IMR-90 (cell line): ENCODE measurements at regions not wholly inside any gene's neighbourhood (a gene's known extent, or its start where the extent isn't known, plus 50 kb on each side); places are given as distances from the start of the nearest gene placed in this dataset.

Experiments used
- ATAC-seq: fragments of 200-7000 bp; cut with Tn5 transposase; 2 replicates; pipeline ENCODE4 v1.9.1; 2020; ENCODE audit warnings: low read depth, mild to moderate bottlenecking, moderate library complexity
- BruUV-seq: library from RNA; stranded (reverse); fragments of 400-500 nt; replicated peaks from 2 replicates; lab custom pipeline; 2021; lab: Mats Ljungman, UMichigan
- CTCF ChIA-PET: fragments of 300-600 bp; formaldehyde crosslinking; extraction: SDS; loops from one replicate; lab custom pipeline; 2021; ENCODE audit warnings: antibody characterized with exemption; lab: Yijun Ruan, JAX
- POLR2A ChIA-PET: fragments of 300-600 bp; sonication (Branson Sonifier 250); formaldehyde crosslinking; loops from one replicate; lab custom pipeline; 2022; ENCODE audit warnings: antibody characterized with exemption; ENCODE audit not compliant: unreplicated experiment; lab: Charles Lee
- DNase-seq: peaks from one replicate; pipeline ENCODE4 v3.0.0; 2013
- H2AFZ ChIP-seq: replicated peaks from 2 replicates; pipeline ENCODE3; 2013; ENCODE audit warnings: low read length, mild to moderate bottlenecking; ENCODE audit not compliant: poor library complexity
- H2AK5ac ChIP-seq: 2 replicates; pipeline ENCODE4 v1.6.1; 2013; ENCODE audit warnings: low read depth, low read length, inconsistent platforms
- H2AK9ac ChIP-seq: replicated peaks from 2 replicates; pipeline ENCODE3; 2013; ENCODE audit warnings: mild to moderate bottlenecking, low read depth, low read length, moderate library complexity; ENCODE audit not compliant: poor library complexity
- H2BK120ac ChIP-seq: 2 replicates; pipeline ENCODE4 v1.6.1; 2013; ENCODE audit warnings: low read depth, low read length, inconsistent platforms
- H2BK15ac ChIP-seq: 3 replicates; pipeline ENCODE4 v1.6.1; 2013; ENCODE audit warnings: low read depth, low read length, inconsistent platforms
- H2BK20ac ChIP-seq: 2 replicates; pipeline ENCODE4 v1.6.1; 2013; ENCODE audit warnings: low read depth, mild to moderate bottlenecking, inconsistent platforms, low read length, moderate library complexity
- H2BK5ac ChIP-seq: 2 replicates; pipeline ENCODE4 v1.6.1; 2013; ENCODE audit warnings: mild to moderate bottlenecking, low read depth, low read length, inconsistent platforms; ENCODE audit not compliant: poor library complexity, severe bottlenecking
- H3K14ac ChIP-seq: replicated peaks from 2 replicates; pipeline ENCODE4 v1.6.1; 2013; ENCODE audit warnings: low read depth, low read length, inconsistent platforms
- H3K18ac ChIP-seq: 2 replicates; pipeline ENCODE4 v1.6.1; 2013; ENCODE audit warnings: low read depth, low read length, control low read depth
- H3K23ac ChIP-seq: 2 replicates; pipeline ENCODE4 v1.6.1; 2013; ENCODE audit warnings: low read depth, low read length, inconsistent platforms
- H3K27ac ChIP-seq: 2 replicates; pipeline ENCODE4 v1.5.1; 2013; ENCODE audit warnings: mild to moderate bottlenecking, control low read depth, low read length; ENCODE audit not compliant: insufficient read depth
- H3K27me3 ChIP-seq: 2 replicates; pipeline ENCODE4 v1.6.1; 2013; ENCODE audit warnings: low read length; ENCODE audit not compliant: control insufficient read depth, insufficient read depth
- H3K36me3 ChIP-seq: 2 replicates; pipeline ENCODE4 v1.6.1; 2013; ENCODE audit warnings: low read length, mixed read lengths; ENCODE audit not compliant: control insufficient read depth, insufficient read depth
- H3K4ac ChIP-seq: 2 replicates; pipeline ENCODE4 v1.6.1; 2013; ENCODE audit warnings: low read depth, low read length, inconsistent platforms
- H3K4me1 ChIP-seq: 2 replicates; pipeline ENCODE4 v1.6.1; 2013; ENCODE audit warnings: low read length, mixed read lengths; ENCODE audit not compliant: control insufficient read depth, insufficient read depth
- H3K4me2 ChIP-seq: 2 replicates; pipeline ENCODE4 v1.6.1; 2013; ENCODE audit warnings: low read depth, mild to moderate bottlenecking, control low read depth, low read length, moderate library complexity
- H3K4me3 ChIP-seq: 2 replicates; pipeline ENCODE4 v1.5.1; 2013; ENCODE audit warnings: low read depth, mild to moderate bottlenecking, control low read depth, low read length, moderate library complexity; ENCODE audit not compliant: insufficient read depth
- H3K56ac ChIP-seq: 2 replicates; pipeline ENCODE4 v1.6.1; 2013; ENCODE audit warnings: low read length, inconsistent platforms; ENCODE audit not compliant: insufficient read depth; ENCODE audit errors: extremely low read depth
- H3K79me1 ChIP-seq, 2 experiments: 2 replicates each; pipeline ENCODE4 v1.6.1; 2013; ENCODE audit warnings: low read length in 2 of 2, inconsistent platforms in 1 of 2, low read depth in 1 of 2
- H3K9ac ChIP-seq: 2 replicates; pipeline ENCODE4 v1.6.1; 2013; ENCODE audit warnings: low read depth, low read length, control low read depth
- H3K9me1 ChIP-seq: 2 replicates; pipeline ENCODE4 v1.6.1; 2013; ENCODE audit warnings: low read length, inconsistent platforms; ENCODE audit not compliant: insufficient read depth
- H3K9me3 ChIP-seq: 2 replicates; pipeline ENCODE4 v1.6.1; 2013; ENCODE audit warnings: low read length; ENCODE audit not compliant: control insufficient read depth, insufficient read depth
- H4K20me1 ChIP-seq: 2 replicates; pipeline ENCODE4 v1.6.1; 2013; ENCODE audit warnings: low read length, inconsistent platforms; ENCODE audit not compliant: insufficient read depth
- H4K5ac ChIP-seq: 2 replicates; pipeline ENCODE4 v1.6.1; 2013; ENCODE audit warnings: mild to moderate bottlenecking, low read depth, low read length, control low read depth
- H4K8ac ChIP-seq, 2 experiments: 2 replicates each; pipeline ENCODE4 v1.6.1; 2013; ENCODE audit warnings: low read depth in 2 of 2, low read length in 2 of 2, control low read depth in 1 of 2, inconsistent platforms in 1 of 2
- H4K91ac ChIP-seq: 2 replicates; pipeline ENCODE4 v1.6.1; 2013; ENCODE audit warnings: low read depth, low read length, inconsistent platforms; ENCODE audit not compliant: insufficient read depth
- BHLHE40 ChIP-seq: fragments of 150-350 bp; IDR thresholded peaks from 2 replicates; pipeline ENCODE4 v1.6.1; 2016; ENCODE audit warnings: mild to moderate bottlenecking, low read depth, low read length
- CEBPB ChIP-seq: IDR thresholded peaks from 2 replicates; pipeline ENCODE4 v1.6.1; 2012; ENCODE audit warnings: low read depth, low read length, improper control_type of control experiment
- CHD1 ChIP-seq: IDR thresholded peaks from 2 replicates; pipeline ENCODE4 v1.6.1; 2012; ENCODE audit warnings: low read depth, low read length, improper control_type of control experiment
- FOS ChIP-seq: fragments of 150-350 bp; IDR thresholded peaks from 2 replicates; pipeline ENCODE4 v1.6.1; 2016; ENCODE audit warnings: low read depth, low read length
- MAFK ChIP-seq: IDR thresholded peaks from 2 replicates; pipeline ENCODE4 v1.6.1; 2012; ENCODE audit warnings: low read depth, low read length, improper control_type of control experiment
- MAZ ChIP-seq: IDR thresholded peaks from 2 replicates; pipeline ENCODE4 v1.6.1; 2012; ENCODE audit warnings: low read depth, mild to moderate bottlenecking, low read length, improper control_type of control experiment, moderate library complexity, borderline replicate concordance
- MXI1 ChIP-seq: IDR thresholded peaks from 2 replicates; pipeline ENCODE4 v1.6.1; 2012; ENCODE audit warnings: low read depth, mild to moderate bottlenecking, low read length, moderate library complexity, borderline replicate concordance
- NFE2L2 ChIP-seq: fragments of 150-350 bp; IDR thresholded peaks from 2 replicates; pipeline ENCODE4 v1.6.1; 2016; ENCODE audit warnings: low read depth, mild to moderate bottlenecking, low read length
- POLR2A ChIP-seq: IDR thresholded peaks from 2 replicates; pipeline ENCODE4 v1.6.1; 2012; ENCODE audit warnings: mild to moderate bottlenecking, low read depth, low read length
- RAD21 ChIP-seq: IDR thresholded peaks from 2 replicates; pipeline ENCODE4 v1.6.1; 2012; ENCODE audit warnings: low read length, improper control_type of control experiment
- RCOR1 ChIP-seq: IDR thresholded peaks from 2 replicates; pipeline ENCODE4 v1.6.1; 2012; ENCODE audit warnings: mild to moderate bottlenecking, low read length, improper control_type of control experiment; ENCODE audit not compliant: insufficient replicate concordance
- RFX5 ChIP-seq: IDR thresholded peaks from 2 replicates; pipeline ENCODE4 v1.8.0; 2012; ENCODE audit warnings: low read depth, mild to moderate bottlenecking, low read length, moderate library complexity
- SMC3 ChIP-seq: fragments of 150-350 bp; IDR thresholded peaks from 2 replicates; pipeline ENCODE4 v1.6.1; 2016; ENCODE audit warnings: low read depth, mild to moderate bottlenecking, antibody characterized with exemption, low read length, moderate library complexity
- WGBS, 2 experiments: methylation state at CpG; one replicate each; pipeline versions ENCODE4 v1.1.5 to v1.1.7; 2013; ENCODE audit warnings: missing lambda C conversion rate in 2 of 2; ENCODE audit not compliant: insufficient read length in 1 of 2; ENCODE audit errors: extremely low coverage in 2 of 2; 5-methylcytosine and 5-hydroxymethylcytosine counted together
- dilution Hi-C: fragments of 300-500 bp; cut with HindIII; formaldehyde crosslinking; loops from one replicate; pipeline ENCODE4 v1.14.3; 2018; ENCODE audit warnings: low sequenced_read_pairs; ENCODE audit not compliant: unreplicated experiment
- in situ Hi-C: fragments of 300-500 bp; cut with MboI; formaldehyde crosslinking; loops from 3 replicates; pipeline ENCODE4 v1.14.3; 2019; ENCODE audit warnings: low sequenced_read_pairs, inconsistent platforms, mixed read lengths
- intact Hi-C: fragments of 100-400 bp; cut with micrococcal nuclease; formaldehyde crosslinking; loops from 2 replicates; pipeline ENCODE4 v1.10.0; 2022
- TF ChIP-seq, protein P1 (sequence below): fragments of 150-350 bp; IDR thresholded peaks from 2 replicates; pipeline ENCODE4 v1.6.1; 2017; ENCODE audit warnings: mild to moderate bottlenecking, antibody characterized with exemption, low read length, low read depth
- TF ChIP-seq, protein P2 (sequence below): fragments of 150-350 bp; IDR thresholded peaks from 2 replicates; pipeline ENCODE4 v1.6.1; 2016; ENCODE audit warnings: low read depth, mild to moderate bottlenecking, low read length, moderate library complexity, borderline replicate concordance
- TF ChIP-seq, protein P3 (sequence below): conservative IDR thresholded peaks from 2 replicates; pipeline ENCODE4 v1.5.1; 2012; ENCODE audit warnings: mild to moderate bottlenecking, low read depth, low read length, improper control_type of control experiment

DNA sequence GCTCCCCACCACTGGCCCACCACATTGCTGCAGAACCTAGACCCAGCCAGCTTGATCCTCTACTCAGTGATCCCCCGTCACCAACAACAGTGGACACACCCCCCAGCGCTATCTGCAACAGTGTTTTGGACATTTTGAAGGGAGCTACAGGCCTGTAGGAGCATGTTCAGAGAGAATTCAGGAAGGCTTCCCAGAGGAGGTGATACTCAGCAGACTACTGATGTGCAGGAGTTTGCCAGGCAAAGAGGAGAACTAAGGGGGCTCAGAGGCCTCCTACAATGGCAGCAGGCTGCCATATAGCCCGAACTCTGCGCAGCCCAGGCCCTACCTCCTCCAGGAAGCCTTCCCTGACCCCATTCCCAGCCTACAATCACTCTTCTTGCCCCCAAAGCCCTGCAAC is 70.0 kb downstream of the SYNE3 start:
- no peak overlapping the region for H3K27ac ChIP-seq
- H3K4me3 ChIP-seq = no peak overlapping the region
- H3K4me1 ChIP-seq = no peaks in the 10 kb centered on the region
- ChIA-PET POLR2A (no interaction called here), CTCF (interaction anchor here (1.6 kb wide), 1 partner anchor 81 kb away, joined by 7 read pairs; no protein-coding TSS in a partner anchor)
- H3K9me1 ChIP-seq = no peaks in the 10 kb centered on the region; the same call in 1 of the 2 replicates
- TF ChIP-seq CEBPB = no peak
- no peak for TF ChIP-seq MXI1
- TF ChIP-seq SMC3 = no peak
- TF ChIP-seq BHLHE40 = no peak
- TF ChIP-seq RCOR1 = no peak
- TF ChIP-seq, protein P1, sequence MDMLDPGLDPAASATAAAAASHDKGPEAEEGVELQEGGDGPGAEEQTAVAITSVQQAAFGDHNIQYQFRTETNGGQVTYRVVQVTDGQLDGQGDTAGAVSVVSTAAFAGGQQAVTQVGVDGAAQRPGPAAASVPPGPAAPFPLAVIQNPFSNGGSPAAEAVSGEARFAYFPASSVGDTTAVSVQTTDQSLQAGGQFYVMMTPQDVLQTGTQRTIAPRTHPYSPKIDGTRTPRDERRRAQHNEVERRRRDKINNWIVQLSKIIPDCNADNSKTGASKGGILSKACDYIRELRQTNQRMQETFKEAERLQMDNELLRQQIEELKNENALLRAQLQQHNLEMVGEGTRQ = no peak
- TF ChIP-seq CHD1 = no peak
- TF ChIP-seq RFX5 = no peak
- no peak for TF ChIP-seq RAD21
- no peak for TF ChIP-seq POLR2A
- TF ChIP-seq FOS = no peak
- TF ChIP-seq, protein P2, sequence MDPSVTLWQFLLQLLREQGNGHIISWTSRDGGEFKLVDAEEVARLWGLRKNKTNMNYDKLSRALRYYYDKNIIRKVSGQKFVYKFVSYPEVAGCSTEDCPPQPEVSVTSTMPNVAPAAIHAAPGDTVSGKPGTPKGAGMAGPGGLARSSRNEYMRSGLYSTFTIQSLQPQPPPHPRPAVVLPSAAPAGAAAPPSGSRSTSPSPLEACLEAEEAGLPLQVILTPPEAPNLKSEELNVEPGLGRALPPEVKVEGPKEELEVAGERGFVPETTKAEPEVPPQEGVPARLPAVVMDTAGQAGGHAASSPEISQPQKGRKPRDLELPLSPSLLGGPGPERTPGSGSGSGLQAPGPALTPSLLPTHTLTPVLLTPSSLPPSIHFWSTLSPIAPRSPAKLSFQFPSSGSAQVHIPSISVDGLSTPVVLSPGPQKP = no peak
- no peak for TF ChIP-seq MAZ
- no peak for TF ChIP-seq MAFK
- TF ChIP-seq, protein P3, sequence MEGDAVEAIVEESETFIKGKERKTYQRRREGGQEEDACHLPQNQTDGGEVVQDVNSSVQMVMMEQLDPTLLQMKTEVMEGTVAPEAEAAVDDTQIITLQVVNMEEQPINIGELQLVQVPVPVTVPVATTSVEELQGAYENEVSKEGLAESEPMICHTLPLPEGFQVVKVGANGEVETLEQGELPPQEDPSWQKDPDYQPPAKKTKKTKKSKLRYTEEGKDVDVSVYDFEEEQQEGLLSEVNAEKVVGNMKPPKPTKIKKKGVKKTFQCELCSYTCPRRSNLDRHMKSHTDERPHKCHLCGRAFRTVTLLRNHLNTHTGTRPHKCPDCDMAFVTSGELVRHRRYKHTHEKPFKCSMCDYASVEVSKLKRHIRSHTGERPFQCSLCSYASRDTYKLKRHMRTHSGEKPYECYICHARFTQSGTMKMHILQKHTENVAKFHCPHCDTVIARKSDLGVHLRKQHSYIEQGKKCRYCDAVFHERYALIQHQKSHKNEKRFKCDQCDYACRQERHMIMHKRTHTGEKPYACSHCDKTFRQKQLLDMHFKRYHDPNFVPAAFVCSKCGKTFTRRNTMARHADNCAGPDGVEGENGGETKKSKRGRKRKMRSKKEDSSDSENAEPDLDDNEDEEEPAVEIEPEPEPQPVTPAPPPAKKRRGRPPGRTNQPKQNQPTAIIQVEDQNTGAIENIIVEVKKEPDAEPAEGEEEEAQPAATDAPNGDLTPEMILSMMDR = no peak
- no peak for TF ChIP-seq NFE2L2
- in situ Hi-C loops (loop anchor here (25.0 kb wide), 1 partner anchor 316 kb away; no protein-coding TSS in a partner anchor), dilution Hi-C loops (no loop called here), intact Hi-C loops (no loop called here)
- WGBS, 2 experiments = 73% methylated on average over 2 of the region's 4 CpGs; no CpG with 5 or more reads in 1 of the 2 experiments
- H2BK20ac ChIP-seq = no peak overlapping the region
- no peaks in the 10 kb centered on the region for H3K27me3 ChIP-seq
- peaks cover 7% of the 10 kb centered on the region; the same call in 1 of the 2 replicates for H3K36me3 ChIP-seq
- H2BK5ac ChIP-seq = no peak overlapping the region
- no peak overlapping the region for H4K91ac ChIP-seq
- H3K79me1 ChIP-seq = no peaks in the 10 kb centered on the region
- no peak overlapping the region for H3K9ac ChIP-seq
- no peak overlapping the region for H3K56ac ChIP-seq
- no peak overlapping the region for H3K23ac ChIP-seq
- H4K8ac ChIP-seq = no peak overlapping the region
- no peak overlapping the region for H2BK120ac ChIP-seq
- no peak overlapping the region for H2AK9ac ChIP-seq
- no peaks in the 10 kb centered on the region for H3K9me3 ChIP-seq
- no peak overlapping the region for H2BK15ac ChIP-seq
- DNase-seq (no peak), ATAC-seq (no peak)
- no TSS peak for BruUV-seq
- no peak overlapping the region for H4K5ac ChIP-seq
- H2AFZ ChIP-seq = no peak overlapping the region
- no peak overlapping the region for H2AK5ac ChIP-seq
- no peak overlapping the region for H3K14ac ChIP-seq
- H3K4ac ChIP-seq = no peak overlapping the region
- no peak overlapping the region for H3K4me2 ChIP-seq
- no peak overlapping the region for H3K18ac ChIP-seq
- H4K20me1 ChIP-seq = no peaks in the 10 kb centered on the region
